H1 (cell line): ENCODE measurements at regions not wholly inside any gene's neighbourhood (a gene's known extent, or its start where the extent isn't known, plus 50 kb on each side); places are given as distances from the start of the nearest gene placed in this dataset.

Source experiments
- BCL11A ChIP-seq, 2 experiments: IDR thresholded peaks; one replicate each; pipeline ENCODE4 v1.6.1; 2011; ENCODE audit warnings: low read depth in 2 of 2, low read length in 2 of 2, mild to moderate bottlenecking in 2 of 2
- CTBP2 ChIP-seq: IDR thresholded peaks from 2 replicates; pipeline ENCODE4 v1.7.0; 2011; ENCODE audit warnings: borderline replicate concordance, mild to moderate bottlenecking, moderate library complexity, mixed read lengths, low read length; ENCODE audit not compliant: insufficient read depth, insufficient read length
- NRF1 ChIP-seq: IDR thresholded peaks from 2 replicates; pipeline ENCODE4 v1.6.1; 2011; ENCODE audit warnings: mild to moderate bottlenecking, low read depth, low read length, improper control_type of control experiment
- RFX5 ChIP-seq: IDR thresholded peaks from 2 replicates; pipeline ENCODE4 v1.6.1; 2011; ENCODE audit warnings: low read depth, low read length, improper control_type of control experiment, borderline replicate concordance
- TAF1 ChIP-seq: IDR thresholded peaks from 2 replicates; pipeline ENCODE4 v1.6.1; 2011; ENCODE audit warnings: mild to moderate bottlenecking, low read depth, low read length
- TF ChIP-seq, protein P1 (sequence below): IDR thresholded peaks from 2 replicates; pipeline ENCODE4 v1.6.1; 2012; ENCODE audit warnings: low read length, inconsistent platforms
- TF ChIP-seq, protein P2 (sequence below), 3 experiments: IDR thresholded peaks; 1 replicate in 2 of 3; 2 replicates in 1 of 3; pipeline versions ENCODE4 v1.5.1 to v1.6.1; 2011; ENCODE audit warnings: low read length in 3 of 3, mild to moderate bottlenecking in 3 of 3, inconsistent platforms in 2 of 3, low read depth in 1 of 3, moderate library complexity in 1 of 3; ENCODE audit not compliant: insufficient read depth in 1 of 3; ENCODE audit errors: control extremely low read depth in 1 of 3

DNA sequence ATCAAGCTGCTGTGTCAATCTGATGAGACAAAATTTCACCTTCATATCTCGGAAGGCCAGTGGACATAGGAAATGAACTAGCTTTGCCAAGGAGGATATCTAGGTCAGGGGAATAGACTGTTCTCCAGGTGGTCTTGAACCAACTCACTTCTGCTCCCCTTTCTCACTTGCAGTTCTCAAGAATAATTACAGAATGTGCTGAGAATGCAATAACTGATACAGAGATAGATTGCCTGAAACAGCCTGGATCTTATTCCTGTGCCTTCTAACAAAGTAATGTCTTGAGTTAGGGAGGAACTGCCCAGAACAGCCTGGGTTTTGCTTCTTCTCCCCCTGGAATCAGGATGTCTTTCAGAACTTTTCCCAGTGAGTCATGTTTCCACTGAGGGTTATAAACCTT is 636.7 kb downstream of the KCNT2 start:
- TF ChIP-seq, protein P1, sequence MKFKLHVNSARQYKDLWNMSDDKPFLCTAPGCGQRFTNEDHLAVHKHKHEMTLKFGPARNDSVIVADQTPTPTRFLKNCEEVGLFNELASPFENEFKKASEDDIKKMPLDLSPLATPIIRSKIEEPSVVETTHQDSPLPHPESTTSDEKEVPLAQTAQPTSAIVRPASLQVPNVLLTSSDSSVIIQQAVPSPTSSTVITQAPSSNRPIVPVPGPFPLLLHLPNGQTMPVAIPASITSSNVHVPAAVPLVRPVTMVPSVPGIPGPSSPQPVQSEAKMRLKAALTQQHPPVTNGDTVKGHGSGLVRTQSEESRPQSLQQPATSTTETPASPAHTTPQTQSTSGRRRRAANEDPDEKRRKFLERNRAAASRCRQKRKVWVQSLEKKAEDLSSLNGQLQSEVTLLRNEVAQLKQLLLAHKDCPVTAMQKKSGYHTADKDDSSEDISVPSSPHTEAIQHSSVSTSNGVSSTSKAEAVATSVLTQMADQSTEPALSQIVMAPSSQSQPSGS = no peak
- TF ChIP-seq RFX5 = no peak
- no peak for TF ChIP-seq CTBP2
- no peak for TF ChIP-seq TAF1
- TF ChIP-seq, protein P2, sequence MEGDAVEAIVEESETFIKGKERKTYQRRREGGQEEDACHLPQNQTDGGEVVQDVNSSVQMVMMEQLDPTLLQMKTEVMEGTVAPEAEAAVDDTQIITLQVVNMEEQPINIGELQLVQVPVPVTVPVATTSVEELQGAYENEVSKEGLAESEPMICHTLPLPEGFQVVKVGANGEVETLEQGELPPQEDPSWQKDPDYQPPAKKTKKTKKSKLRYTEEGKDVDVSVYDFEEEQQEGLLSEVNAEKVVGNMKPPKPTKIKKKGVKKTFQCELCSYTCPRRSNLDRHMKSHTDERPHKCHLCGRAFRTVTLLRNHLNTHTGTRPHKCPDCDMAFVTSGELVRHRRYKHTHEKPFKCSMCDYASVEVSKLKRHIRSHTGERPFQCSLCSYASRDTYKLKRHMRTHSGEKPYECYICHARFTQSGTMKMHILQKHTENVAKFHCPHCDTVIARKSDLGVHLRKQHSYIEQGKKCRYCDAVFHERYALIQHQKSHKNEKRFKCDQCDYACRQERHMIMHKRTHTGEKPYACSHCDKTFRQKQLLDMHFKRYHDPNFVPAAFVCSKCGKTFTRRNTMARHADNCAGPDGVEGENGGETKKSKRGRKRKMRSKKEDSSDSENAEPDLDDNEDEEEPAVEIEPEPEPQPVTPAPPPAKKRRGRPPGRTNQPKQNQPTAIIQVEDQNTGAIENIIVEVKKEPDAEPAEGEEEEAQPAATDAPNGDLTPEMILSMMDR (IDR thresholded peaks at IDR 0.05; ENCODE audit: control extremely low read depth in 1 of 3, insufficient read depth in 1 of 3, low read depth in 1 of 3, low read length in 3 of 3) = no peak
- TF ChIP-seq BCL11A (IDR thresholded peaks at IDR 0.05; ENCODE audit: low read depth in 2 of 2, low read length in 2 of 2) = no peak
- TF ChIP-seq NRF1 = no peak
